ENCODE measurements at regions not wholly inside any gene's neighbourhood (a gene's known extent, or its start where the extent isn't known, plus 50 kb on each side); places are given as distances from the start of the nearest gene placed in this dataset.

DNA sequence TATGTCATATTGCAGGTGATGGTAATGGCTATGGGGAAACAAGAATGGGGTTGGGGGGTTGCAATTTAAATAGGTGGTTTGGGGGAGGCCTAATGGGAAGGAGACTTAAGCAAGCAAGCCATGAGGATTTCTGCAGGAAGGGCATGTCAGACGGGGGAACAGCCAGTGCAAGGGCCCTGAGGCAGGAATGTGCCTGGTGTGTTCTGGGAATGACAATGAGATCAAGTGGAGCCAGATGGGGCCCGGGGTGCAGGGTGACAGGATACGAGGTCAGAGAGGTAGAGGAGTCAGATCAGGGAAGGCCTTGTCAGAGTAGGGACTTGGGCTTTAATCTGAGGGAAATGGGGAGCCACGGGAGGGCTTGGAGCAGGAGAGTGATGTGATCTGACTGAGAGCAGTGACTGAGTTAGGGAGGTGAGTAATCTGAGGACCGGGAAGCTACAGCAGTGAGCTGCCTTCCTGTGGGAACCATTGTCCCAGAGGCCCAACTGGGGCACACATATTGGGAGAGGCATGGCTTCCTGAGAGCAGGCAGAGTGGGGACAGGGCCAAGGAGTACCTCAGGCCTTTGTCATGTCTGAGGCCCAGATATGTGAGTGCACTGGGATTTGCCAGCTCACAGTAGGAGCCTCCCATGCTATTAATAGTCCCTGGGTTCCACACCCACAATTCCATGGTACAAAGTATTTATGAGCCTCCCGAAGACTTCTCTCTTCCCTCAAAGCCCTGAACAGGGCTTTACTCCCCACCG, 139.8 kb downstream of the BCOR start:
- no peaks in the 10 kb centered on the region for H3K36me3 ChIP-seq (ENCODE audit: low read depth, low read length)
- H3K4me1 ChIP-seq (ENCODE audit: insufficient read depth, low read length): peaks cover 22% of the 10 kb centered on the region
- ATAC-seq: no peak
- H3K79me2 ChIP-seq (ENCODE audit: low read length): no peaks in the 10 kb centered on the region
- intact Hi-C loops (cut with micrococcal nuclease): loop anchor here (10.0 kb wide), 1 partner anchor 143 kb away; no protein-coding TSS in a partner anchor
- no peak for DNase-seq
- H4K20me1 ChIP-seq (ENCODE audit: low read length): no peaks in the 10 kb centered on the region
- no peak overlapping the region for H3K9ac ChIP-seq (ENCODE audit: low read length)
- no peaks in the 10 kb centered on the region for H3F3A ChIP-seq (ENCODE audit: low read length, unreplicated experiment)
- no peak overlapping the region for H2AFZ ChIP-seq (ENCODE audit: low read length)
- TF ChIP-seq EZH2 (IDR thresholded peaks at IDR 0.05; ENCODE audit: low read length, unreplicated experiment) (no peak), EZH2phosphoT487 (IDR thresholded peaks at IDR 0.05; ENCODE audit: borderline replicate concordance, low read length) (no peak)
- TF ChIP-seq, protein P1, sequence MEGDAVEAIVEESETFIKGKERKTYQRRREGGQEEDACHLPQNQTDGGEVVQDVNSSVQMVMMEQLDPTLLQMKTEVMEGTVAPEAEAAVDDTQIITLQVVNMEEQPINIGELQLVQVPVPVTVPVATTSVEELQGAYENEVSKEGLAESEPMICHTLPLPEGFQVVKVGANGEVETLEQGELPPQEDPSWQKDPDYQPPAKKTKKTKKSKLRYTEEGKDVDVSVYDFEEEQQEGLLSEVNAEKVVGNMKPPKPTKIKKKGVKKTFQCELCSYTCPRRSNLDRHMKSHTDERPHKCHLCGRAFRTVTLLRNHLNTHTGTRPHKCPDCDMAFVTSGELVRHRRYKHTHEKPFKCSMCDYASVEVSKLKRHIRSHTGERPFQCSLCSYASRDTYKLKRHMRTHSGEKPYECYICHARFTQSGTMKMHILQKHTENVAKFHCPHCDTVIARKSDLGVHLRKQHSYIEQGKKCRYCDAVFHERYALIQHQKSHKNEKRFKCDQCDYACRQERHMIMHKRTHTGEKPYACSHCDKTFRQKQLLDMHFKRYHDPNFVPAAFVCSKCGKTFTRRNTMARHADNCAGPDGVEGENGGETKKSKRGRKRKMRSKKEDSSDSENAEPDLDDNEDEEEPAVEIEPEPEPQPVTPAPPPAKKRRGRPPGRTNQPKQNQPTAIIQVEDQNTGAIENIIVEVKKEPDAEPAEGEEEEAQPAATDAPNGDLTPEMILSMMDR (conservative IDR thresholded peaks at IDR 0.05; ENCODE audit: low read depth, low read length): no peak
- no peak overlapping the region for H3K4me3 ChIP-seq (ENCODE audit: low read length)
- H3K27me3 ChIP-seq (ENCODE audit: low read length): no peaks in the 10 kb centered on the region
- H3K27ac ChIP-seq (ENCODE audit: low read length): no peak overlapping the region
- no TSS peak for BruUV-seq (replicated peaks)
- CTCF ChIA-PET: interaction anchor here (0.6 kb wide), 1 partner anchor 56 kb away, joined by 7 read pairs; no protein-coding TSS in a partner anchor
- POLR2A ChIA-PET (ENCODE audit: unreplicated experiment): no interaction called here
- H3K9me3 ChIP-seq (ENCODE audit: low read length): no peaks in the 10 kb centered on the region
- H3K4me2 ChIP-seq (ENCODE audit: low read length): no peak overlapping the region
- no peaks in the 10 kb centered on the region for H3K9me2 ChIP-seq (replicated peaks; ENCODE audit: low read length)

DNA sequence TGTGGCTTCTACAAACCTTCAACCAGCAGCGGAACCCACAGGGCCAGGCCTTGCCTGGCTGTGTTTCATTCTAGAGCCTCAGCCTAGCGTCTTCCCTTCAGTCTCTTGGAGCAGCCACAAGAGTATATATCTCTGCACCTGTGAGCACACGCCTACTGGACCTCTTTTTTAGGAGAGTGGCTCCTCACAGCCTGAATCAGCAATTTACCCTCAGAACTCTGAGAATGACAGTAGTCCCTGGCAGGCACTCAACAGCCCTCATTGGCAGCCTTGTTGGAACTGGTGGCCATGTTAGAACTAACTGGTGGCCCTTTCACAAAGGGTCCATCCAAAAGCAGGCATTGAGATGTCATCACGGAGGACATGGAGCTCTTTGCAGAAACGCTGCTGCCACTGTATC, 138.9 kb downstream of the BCOR start:
- ChIA-PET CTCF (no interaction called here), POLR2A (ENCODE audit: unreplicated experiment) (no interaction called here)
- no peaks in the 10 kb centered on the region for H3K27me3 ChIP-seq (ENCODE audit: low read length)
- no peak for TF ChIP-seq EZH2phosphoT487 (IDR thresholded peaks at IDR 0.05; ENCODE audit: borderline replicate concordance, low read length)
- TF ChIP-seq, protein P1 (conservative IDR thresholded peaks at IDR 0.05; ENCODE audit: low read depth, low read length): no peak
- no peak for TF ChIP-seq EZH2 (IDR thresholded peaks at IDR 0.05; ENCODE audit: low read length, unreplicated experiment)
- H3K9ac ChIP-seq (ENCODE audit: low read length): no peak overlapping the region
- H3K9me2 ChIP-seq (replicated peaks; ENCODE audit: low read length): no peaks in the 10 kb centered on the region
- no peaks in the 10 kb centered on the region for H3K9me3 ChIP-seq (ENCODE audit: low read length)
- H3K4me1 ChIP-seq (ENCODE audit: insufficient read depth, low read length): peaks cover 15% of the 10 kb centered on the region
- no peaks in the 10 kb centered on the region for H3K79me2 ChIP-seq (ENCODE audit: low read length)
- no peaks in the 10 kb centered on the region for H4K20me1 ChIP-seq (ENCODE audit: low read length)
- H3K27ac ChIP-seq (ENCODE audit: low read length): no peak overlapping the region
- intact Hi-C loops (cut with micrococcal nuclease): loop anchor here (10.0 kb wide), 1 partner anchor 144 kb away; no protein-coding TSS in a partner anchor
- H3K4me3 ChIP-seq (ENCODE audit: low read length): no peak overlapping the region
- DNase-seq (no peak), ATAC-seq (no peak)
- H3F3A ChIP-seq (ENCODE audit: low read length, unreplicated experiment): no peaks in the 10 kb centered on the region
- no peaks in the 10 kb centered on the region for H3K36me3 ChIP-seq (ENCODE audit: low read depth, low read length)
- H3K4me2 ChIP-seq (ENCODE audit: low read length): no peak overlapping the region
- H2AFZ ChIP-seq (ENCODE audit: low read length): no peak overlapping the region
- BruUV-seq (replicated peaks): no TSS peak

DNA sequence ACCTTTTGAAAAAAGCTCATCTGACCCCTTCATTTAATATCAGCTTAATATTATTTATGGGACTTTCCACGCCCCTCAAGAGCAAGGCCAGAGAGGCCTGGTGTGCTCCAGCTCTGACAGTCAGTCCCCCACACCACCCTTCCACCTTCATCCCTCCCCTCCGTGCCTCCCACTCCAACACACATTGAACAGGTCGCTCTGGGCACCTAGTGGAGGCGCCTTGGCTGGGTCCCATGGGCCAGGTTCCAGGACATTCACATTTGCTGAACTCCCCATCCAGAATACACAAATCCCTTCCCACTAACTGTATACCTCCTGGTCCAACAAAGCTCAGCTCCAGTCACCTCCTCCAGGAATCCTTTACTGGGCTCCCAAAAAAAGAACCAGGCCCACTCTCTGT, 137.5 kb downstream of the BCOR start:
- H3K9ac ChIP-seq (ENCODE audit: low read length): no peak overlapping the region
- no TSS peak for BruUV-seq (replicated peaks)
- ATAC-seq: no peak
- no peaks in the 10 kb centered on the region for H3K36me3 ChIP-seq (ENCODE audit: low read depth, low read length)
- no peaks in the 10 kb centered on the region for H3F3A ChIP-seq (ENCODE audit: low read length, unreplicated experiment)
- peaks cover 2% of the 10 kb centered on the region for H3K4me1 ChIP-seq (ENCODE audit: insufficient read depth, low read length)
- H3K79me2 ChIP-seq (ENCODE audit: low read length): no peaks in the 10 kb centered on the region
- H3K9me2 ChIP-seq (replicated peaks; ENCODE audit: low read length): no peaks in the 10 kb centered on the region
- no peaks in the 10 kb centered on the region for H4K20me1 ChIP-seq (ENCODE audit: low read length)
- no peak overlapping the region for H3K27ac ChIP-seq (ENCODE audit: low read length)
- H2AFZ ChIP-seq (ENCODE audit: low read length): no peak overlapping the region
- H3K4me3 ChIP-seq (ENCODE audit: low read length): no peak overlapping the region
- DNase-seq: no peak
- H3K4me2 ChIP-seq (ENCODE audit: low read length): no peak overlapping the region
- CTCF ChIA-PET: no interaction called here
- POLR2A ChIA-PET (ENCODE audit: unreplicated experiment): no interaction called here
- no peaks in the 10 kb centered on the region for H3K9me3 ChIP-seq (ENCODE audit: low read length)
- intact Hi-C loops (cut with micrococcal nuclease): no loop called here
- TF ChIP-seq EZH2phosphoT487 (IDR thresholded peaks at IDR 0.05; ENCODE audit: borderline replicate concordance, low read length) (no peak), EZH2 (IDR thresholded peaks at IDR 0.05; ENCODE audit: low read length, unreplicated experiment) (no peak)
- TF ChIP-seq, protein P1 (conservative IDR thresholded peaks at IDR 0.05; ENCODE audit: low read depth, low read length): no peak
- no peaks in the 10 kb centered on the region for H3K27me3 ChIP-seq (ENCODE audit: low read length)
